HepG2 (cell line): ENCODE measurements at regions not wholly inside any gene's neighbourhood (a gene's known extent, or its start where the extent isn't known, plus 50 kb on each side); places are given as distances from the start of the nearest gene placed in this dataset.

Source experiments
- CBFB ChIP-seq: sonication (generic); formaldehyde crosslinking; IDR thresholded peaks from 2 replicates; pipeline ENCODE4 v1.4.0; 2020; ENCODE audit warnings: missing genetic modification reagents
- HMGA1 ChIP-seq: sonication (generic); formaldehyde crosslinking; conservative IDR thresholded peaks from 2 replicates; pipeline ENCODE4 v1.4.0; 2020; ENCODE audit warnings: missing genetic modification reagents
- KIAA2018 ChIP-seq: sonication (generic); formaldehyde crosslinking; IDR thresholded peaks from 2 replicates; pipeline ENCODE4 v1.5.0; 2020; ENCODE audit warnings: mild to moderate bottlenecking, missing genetic modification reagents, borderline replicate concordance
- KLF6 ChIP-seq: IDR thresholded peaks from 2 replicates; pipeline ENCODE4 v1.8.0; 2016; ENCODE audit warnings: missing biosample characterization, missing genetic modification reagents
- RELA ChIP-seq: sonication (generic); formaldehyde crosslinking; IDR thresholded peaks from 2 replicates; pipeline ENCODE4 v1.4.0; 2020; ENCODE audit warnings: missing genetic modification reagents
- RXRA ChIP-seq: sonication (generic); formaldehyde crosslinking; IDR thresholded peaks from 2 replicates; pipeline ENCODE4 v1.5.1; 2020; ENCODE audit warnings: missing genetic modification reagents
- TERF1 ChIP-seq: sonication (generic); formaldehyde crosslinking; IDR thresholded peaks from 2 replicates; pipeline ENCODE4 v1.8.0; 2022; ENCODE audit warnings: mild to moderate bottlenecking, missing genetic modification reagents, moderate library complexity
- ZNF367 ChIP-seq: sonication (generic); formaldehyde crosslinking; IDR thresholded peaks from 2 replicates; pipeline ENCODE4 v1.4.0; 2020; ENCODE audit warnings: missing genetic modification reagents, borderline replicate concordance
- TF ChIP-seq, protein P1 (sequence below): IDR thresholded peaks from 2 replicates; pipeline ENCODE4 v1.6.1; 2016
- TF ChIP-seq, protein P2 (sequence below): sonication (generic); formaldehyde crosslinking; IDR thresholded peaks from 2 replicates; pipeline ENCODE4 v1.4.0; 2020; ENCODE audit warnings: mild to moderate bottlenecking, low read depth, missing genetic modification reagents

DNA sequence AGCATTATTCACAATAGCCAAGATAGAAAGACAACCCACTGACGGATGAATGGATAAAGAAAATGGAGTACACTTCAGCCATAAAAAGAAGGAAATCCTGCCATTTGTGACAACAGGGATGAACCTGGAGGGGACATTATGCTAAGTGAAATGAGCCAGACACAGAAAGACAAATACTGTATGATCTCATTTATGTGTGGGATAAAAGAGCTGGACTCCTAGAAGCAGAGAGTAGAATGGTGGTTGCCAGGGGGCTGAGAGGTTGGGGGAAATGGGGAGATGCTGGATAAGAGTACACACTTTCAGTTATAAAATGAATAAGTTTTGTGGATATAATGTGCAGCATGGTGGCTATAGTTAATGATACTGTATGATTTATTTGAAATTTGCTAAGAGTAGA lies 124.4 kb downstream of the SEC23IP start (continued):
- TF ChIP-seq KIAA2018 (CRISPR knock-in tag) (no peak), RXRA (no peak), TERF1 (CRISPR knock-in tag) (no peak), HMGA1 (CRISPR knock-in tag) (no peak), ZNF367 (CRISPR knock-in tag) (no peak), KLF6 (no peak), RELA (CRISPR knock-in tag) (no peak), CBFB (CRISPR knock-in tag) (no peak)
- TF ChIP-seq, protein P1, sequence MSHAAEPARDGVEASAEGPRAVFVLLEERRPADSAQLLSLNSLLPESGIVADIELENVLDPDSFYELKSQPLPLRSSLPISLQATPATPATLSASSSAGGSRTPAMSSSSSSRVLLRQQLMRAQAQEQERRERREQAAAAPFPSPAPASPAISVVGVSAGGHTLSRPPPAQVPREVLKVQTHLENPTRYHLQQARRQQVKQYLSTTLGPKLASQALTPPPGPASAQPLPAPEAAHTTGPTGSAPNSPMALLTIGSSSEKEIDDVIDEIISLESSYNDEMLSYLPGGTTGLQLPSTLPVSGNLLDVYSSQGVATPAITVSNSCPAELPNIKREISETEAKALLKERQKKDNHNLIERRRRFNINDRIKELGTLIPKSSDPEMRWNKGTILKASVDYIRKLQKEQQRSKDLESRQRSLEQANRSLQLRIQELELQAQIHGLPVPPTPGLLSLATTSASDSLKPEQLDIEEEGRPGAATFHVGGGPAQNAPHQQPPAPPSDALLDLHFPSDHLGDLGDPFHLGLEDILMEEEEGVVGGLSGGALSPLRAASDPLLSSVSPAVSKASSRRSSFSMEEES, result no peak
- TF ChIP-seq, protein P2, sequence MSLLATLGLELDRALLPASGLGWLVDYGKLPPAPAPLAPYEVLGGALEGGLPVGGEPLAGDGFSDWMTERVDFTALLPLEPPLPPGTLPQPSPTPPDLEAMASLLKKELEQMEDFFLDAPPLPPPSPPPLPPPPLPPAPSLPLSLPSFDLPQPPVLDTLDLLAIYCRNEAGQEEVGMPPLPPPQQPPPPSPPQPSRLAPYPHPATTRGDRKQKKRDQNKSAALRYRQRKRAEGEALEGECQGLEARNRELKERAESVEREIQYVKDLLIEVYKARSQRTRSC (CRISPR knock-in tag), result no peak
